ENCODE measurements at regions not wholly inside any gene's neighbourhood (a gene's known extent, or its start where the extent isn't known, plus 50 kb on each side); places are given as distances from the start of the nearest gene placed in this dataset.

- no peak for TF ChIP-seq ATM (IDR thresholded peaks at IDR 0.05; ENCODE audit: borderline replicate concordance)
- TF ChIP-seq SP4 (CRISPR knock-in tag; IDR thresholded peaks at IDR 0.05): no peak
- TF ChIP-seq FUBP1 (CRISPR knock-in tag; IDR thresholded peaks at IDR 0.05; ENCODE audit: borderline replicate concordance): no peak
- no peak for TF ChIP-seq ZNF616 (CRISPR knock-in tag; IDR thresholded peaks at IDR 0.05; ENCODE audit: low read depth)
- peak; percentile 81 for TF ChIP-seq SKI (IDR thresholded peaks at IDR 0.05; ENCODE audit: partially characterized antibody)
- TF ChIP-seq, protein P1, sequence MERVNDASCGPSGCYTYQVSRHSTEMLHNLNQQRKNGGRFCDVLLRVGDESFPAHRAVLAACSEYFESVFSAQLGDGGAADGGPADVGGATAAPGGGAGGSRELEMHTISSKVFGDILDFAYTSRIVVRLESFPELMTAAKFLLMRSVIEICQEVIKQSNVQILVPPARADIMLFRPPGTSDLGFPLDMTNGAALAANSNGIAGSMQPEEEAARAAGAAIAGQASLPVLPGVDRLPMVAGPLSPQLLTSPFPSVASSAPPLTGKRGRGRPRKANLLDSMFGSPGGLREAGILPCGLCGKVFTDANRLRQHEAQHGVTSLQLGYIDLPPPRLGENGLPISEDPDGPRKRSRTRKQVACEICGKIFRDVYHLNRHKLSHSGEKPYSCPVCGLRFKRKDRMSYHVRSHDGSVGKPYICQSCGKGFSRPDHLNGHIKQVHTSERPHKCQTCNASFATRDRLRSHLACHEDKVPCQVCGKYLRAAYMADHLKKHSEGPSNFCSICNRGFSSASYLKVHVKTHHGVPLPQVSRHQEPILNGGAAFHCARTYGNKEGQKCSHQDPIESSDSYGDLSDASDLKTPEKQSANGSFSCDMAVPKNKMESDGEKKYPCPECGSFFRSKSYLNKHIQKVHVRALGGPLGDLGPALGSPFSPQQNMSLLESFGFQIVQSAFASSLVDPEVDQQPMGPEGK (CRISPR knock-in tag; IDR thresholded peaks at IDR 0.05): peak; percentile 69
- TF ChIP-seq GTF3A (CRISPR knock-in tag; conservative IDR thresholded peaks at IDR 0.05): no peak
- peak; percentile 92 for TF ChIP-seq ZNF264 (CRISPR knock-in tag; IDR thresholded peaks at IDR 0.05)
- TF ChIP-seq MIER2 (CRISPR knock-in tag; IDR thresholded peaks at IDR 0.05): peak; percentile 68; the same call in 1 of the 2 replicates
- no peak; the same call in 1 of the 2 replicates for TF ChIP-seq ZBTB42 (CRISPR knock-in tag; IDR thresholded peaks at IDR 0.05)
- TF ChIP-seq GATA4 (IDR thresholded peaks at IDR 0.05; ENCODE audit: borderline replicate concordance, low read depth): peak; percentile 92
- TF ChIP-seq PHB2 (IDR thresholded peaks at IDR 0.05; ENCODE audit: partially characterized antibody): no peak
- TF ChIP-seq ATF7-NPFF (CRISPR knock-in tag; IDR thresholded peaks at IDR 0.05; ENCODE audit: low read depth): no peak
- TF ChIP-seq ZNF687 (CRISPR knock-in tag; IDR thresholded peaks at IDR 0.05): no peak
- no peak for TF ChIP-seq SIN3A (IDR thresholded peaks at IDR 0.05; ENCODE audit: borderline replicate concordance, low read depth, low read length)
- TF ChIP-seq CREB1 (IDR thresholded peaks at IDR 0.05): no peak
- peak; percentile 54 for TF ChIP-seq CREB1 (CRISPR knock-in tag; IDR thresholded peaks at IDR 0.05)
- TF ChIP-seq ZNF460 (CRISPR knock-in tag; IDR thresholded peaks at IDR 0.05; ENCODE audit: borderline replicate concordance): no peak; the same call in 1 of the 2 replicates
- no peak for TF ChIP-seq ZNF607 (CRISPR knock-in tag; IDR thresholded peaks at IDR 0.05; ENCODE audit: borderline replicate concordance)
- TF ChIP-seq TFDP2 (CRISPR knock-in tag; IDR thresholded peaks at IDR 0.05): 0 out of 2 replicates have a peak, but pooled peaks have one; percentile 25
- TF ChIP-seq, protein P2, sequence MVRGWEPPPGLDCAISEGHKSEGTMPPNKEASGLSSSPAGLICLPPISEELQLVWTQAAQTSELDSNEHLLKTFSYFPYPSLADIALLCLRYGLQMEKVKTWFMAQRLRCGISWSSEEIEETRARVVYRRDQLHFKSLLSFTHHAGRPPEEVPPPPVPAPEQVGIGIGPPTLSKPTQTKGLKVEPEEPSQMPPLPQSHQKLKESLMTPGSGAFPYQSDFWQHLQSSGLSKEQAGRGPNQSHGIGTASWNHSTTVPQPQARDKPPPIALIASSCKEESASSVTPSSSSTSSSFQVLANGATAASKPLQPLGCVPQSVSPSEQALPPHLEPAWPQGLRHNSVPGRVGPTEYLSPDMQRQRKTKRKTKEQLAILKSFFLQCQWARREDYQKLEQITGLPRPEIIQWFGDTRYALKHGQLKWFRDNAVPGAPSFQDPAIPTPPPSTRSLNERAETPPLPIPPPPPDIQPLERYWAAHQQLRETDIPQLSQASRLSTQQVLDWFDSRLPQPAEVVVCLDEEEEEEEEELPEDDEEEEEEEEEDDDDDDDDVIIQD (CRISPR knock-in tag; IDR thresholded peaks at IDR 0.05; ENCODE audit: low read depth): peak; percentile 100
Measured at GRCh38 chr21:15441060-15441493, 288.7 kb upstream of the USP25 start (continued).
